Activated naive CD8-positive, alpha-beta T cell treated with anti-CD3 and anti-CD28 coated beads for 36 hours (primary cell): ENCODE measurements at regions not wholly inside any gene's neighbourhood (a gene's known extent, or its start where the extent isn't known, plus 50 kb on each side); places are given as distances from the start of the nearest gene placed in this dataset.

Experiments used
- DNase-seq: peaks from one replicate; pipeline ENCODE4 v3.0.0; 2021
- H3K27ac Mint-ChIP-seq: one replicate; pipeline ENCODE4 v1.8.0; 2022; ENCODE audit warnings: mild to moderate bottlenecking, moderate library complexity, mixed read lengths
- H3K27me3 Mint-ChIP-seq: one replicate; pipeline ENCODE4 v1.8.0; 2022; ENCODE audit warnings: mild to moderate bottlenecking, mixed read lengths
- H3K36me3 Mint-ChIP-seq: one replicate; pipeline ENCODE4 v1.8.0; 2021; ENCODE audit warnings: mild to moderate bottlenecking, mixed read lengths
- H3K4me1 Mint-ChIP-seq: one replicate; pipeline ENCODE4 v1.8.0; 2021; ENCODE audit warnings: mixed read lengths
- H3K4me3 Mint-ChIP-seq: one replicate; pipeline ENCODE4 v1.8.0; 2022; ENCODE audit warnings: mild to moderate bottlenecking, moderate library complexity, mixed read lengths
- H3K9me3 Mint-ChIP-seq: one replicate; pipeline ENCODE4 v1.8.0; 2022; ENCODE audit warnings: mixed read lengths

- Mint-ChIP-seq H3K27me3 (peaks cover 18% of the 10 kb centered on the region), H3K27ac (no peak overlapping the region), H3K9me3 (peaks cover 3% of the 10 kb centered on the region), H3K36me3 (no peaks in the 10 kb centered on the region), H3K4me3 (no peak overlapping the region), H3K4me1 (no peaks in the 10 kb centered on the region)
- no peak for DNase-seq
These were observed 60.5 kb downstream of the NR2F2 start for GRCh38 chr15:96390986-96391385.

DNA sequence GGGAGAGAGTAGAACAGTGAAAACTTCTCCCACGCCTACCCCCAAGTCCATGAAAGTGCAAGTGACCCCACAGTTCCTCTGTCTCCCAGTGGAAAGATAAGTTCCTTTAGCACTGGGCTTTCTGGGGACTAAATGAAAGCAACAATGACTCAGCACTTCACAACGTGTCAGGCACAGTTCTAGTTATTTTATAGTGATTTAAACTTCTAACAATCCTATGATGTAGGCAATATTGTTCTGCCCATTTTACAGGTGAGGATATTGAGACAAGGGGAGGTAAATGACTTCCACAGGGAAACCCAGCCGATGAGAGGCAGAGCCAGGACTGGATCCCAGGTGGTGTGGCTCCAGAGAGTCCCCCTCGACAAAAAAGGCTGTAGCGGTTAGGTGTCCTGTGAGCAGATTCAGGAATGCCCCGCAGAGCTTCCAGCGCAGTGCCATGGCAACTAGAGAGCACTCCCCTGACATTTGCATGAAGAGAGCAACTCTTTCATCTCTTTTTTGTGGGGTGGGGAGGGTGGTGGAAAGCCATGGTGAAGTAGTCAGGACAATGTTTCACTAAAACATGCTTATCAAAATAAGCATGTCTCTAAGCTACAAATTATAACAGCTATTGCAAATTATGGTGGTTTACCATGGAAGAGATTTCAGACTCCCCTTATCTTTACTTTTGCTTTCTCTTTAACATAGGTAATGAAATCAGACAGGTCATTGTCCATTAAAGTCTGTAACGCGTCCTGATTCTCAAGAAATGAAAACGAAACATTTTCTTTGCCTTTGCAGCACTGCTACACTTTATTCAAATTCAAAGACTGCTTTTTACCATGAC, 62.1 kb downstream of the NR2F2 start:
- Mint-ChIP-seq H3K4me1 (no peaks in the 10 kb centered on the region), H3K4me3 (no peak overlapping the region), H3K27ac (no peak overlapping the region), H3K9me3 (peaks cover 3% of the 10 kb centered on the region), H3K27me3 (peaks cover 22% of the 10 kb centered on the region), H3K36me3 (no peaks in the 10 kb centered on the region)
- DNase-seq, result no peak

GRCh38 chr15:96393209-96393513, 62.7 kb downstream of the NR2F2 start:
- Mint-ChIP-seq H3K9me3 (peaks cover 3% of the 10 kb centered on the region), H3K4me3 (no peak overlapping the region), H3K27ac (no peak overlapping the region), H3K4me1 (no peaks in the 10 kb centered on the region), H3K27me3 (peaks cover 22% of the 10 kb centered on the region), H3K36me3 (no peaks in the 10 kb centered on the region)
- no peak for DNase-seq

DNA sequence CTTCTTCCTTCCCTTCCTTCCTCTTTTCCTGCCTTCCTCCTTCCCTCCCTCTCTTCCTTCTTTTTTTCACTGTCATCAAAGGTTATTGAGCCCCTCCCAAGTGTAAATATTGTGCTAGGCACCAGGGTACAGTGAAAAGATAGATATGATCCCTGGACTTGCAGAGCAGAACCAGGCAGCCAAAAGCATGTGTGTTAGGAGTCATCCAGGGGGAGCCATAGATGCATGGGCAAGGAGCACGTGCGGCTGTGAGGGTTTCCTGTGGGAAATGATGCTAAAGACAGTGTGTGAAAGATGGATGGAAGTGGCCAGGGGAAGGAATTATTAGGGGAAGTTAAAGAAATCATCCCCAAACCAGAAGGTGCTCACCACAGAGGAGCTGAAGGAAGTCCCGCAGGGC, 65.2 kb downstream of the NR2F2 start:
- Mint-ChIP-seq H3K4me1 (no peaks in the 10 kb centered on the region), H3K27ac (no peak overlapping the region), H3K9me3 (peaks cover 3% of the 10 kb centered on the region), H3K36me3 (no peaks in the 10 kb centered on the region), H3K4me3 (no peak overlapping the region), H3K27me3 (peaks cover 24% of the 10 kb centered on the region)
- DNase-seq, result no peak

- Mint-ChIP-seq H3K36me3 (no peaks in the 10 kb centered on the region), H3K27ac (no peak overlapping the region), H3K4me1 (no peaks in the 10 kb centered on the region), H3K4me3 (no peak overlapping the region), H3K9me3 (no peaks in the 10 kb centered on the region), H3K27me3 (peaks cover 27% of the 10 kb centered on the region)
- DNase-seq, result no peak
These were observed 68.3 kb downstream of the NR2F2 start for GRCh38 chr15:96398776-96399175.

GRCh38 chr15:96402403-96402802, 71.9 kb downstream of the NR2F2 start:
- H3K4me1 Mint-ChIP-seq, result no peaks in the 10 kb centered on the region
- H3K9me3 Mint-ChIP-seq, result no peaks in the 10 kb centered on the region
- H3K4me3 Mint-ChIP-seq, result no peak overlapping the region
- H3K27ac Mint-ChIP-seq, result no peak overlapping the region
- peaks cover 37% of the 10 kb centered on the region for H3K27me3 Mint-ChIP-seq
- no peaks in the 10 kb centered on the region for H3K36me3 Mint-ChIP-seq
- DNase-seq, result no peak

DNA sequence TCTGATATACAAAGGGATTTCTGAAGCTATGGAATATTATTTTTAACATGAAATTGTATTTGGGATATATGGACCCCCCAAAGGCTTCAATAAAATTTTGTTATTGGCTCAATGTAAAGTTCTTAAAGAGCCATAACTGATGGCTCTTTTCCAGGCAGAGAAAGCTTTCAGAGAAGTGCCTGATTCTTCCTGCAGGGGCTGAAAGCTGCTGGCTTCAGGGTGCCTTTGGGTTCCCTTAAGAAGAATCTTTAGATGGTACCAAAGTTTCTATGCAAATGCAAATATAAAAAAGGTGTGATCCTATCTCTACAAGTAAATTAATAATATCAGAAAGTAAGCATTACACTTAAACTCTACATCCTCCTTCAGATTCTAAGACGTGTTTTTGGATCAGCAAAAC, 72.6 kb downstream of the NR2F2 start:
- no peak for DNase-seq
- H3K9me3 Mint-ChIP-seq, result no peaks in the 10 kb centered on the region
- peaks cover 43% of the 10 kb centered on the region for H3K27me3 Mint-ChIP-seq
- H3K4me1 Mint-ChIP-seq, result no peaks in the 10 kb centered on the region
- no peak overlapping the region for H3K4me3 Mint-ChIP-seq
- H3K27ac Mint-ChIP-seq, result no peak overlapping the region
- H3K36me3 Mint-ChIP-seq, result no peaks in the 10 kb centered on the region

- Mint-ChIP-seq H3K27me3 (peaks cover 50% of the 10 kb centered on the region), H3K4me3 (no peak overlapping the region), H3K27ac (no peak overlapping the region), H3K4me1 (peaks cover 2% of the 10 kb centered on the region), H3K36me3 (no peaks in the 10 kb centered on the region), H3K9me3 (no peaks in the 10 kb centered on the region)
- DNase-seq, result no peak
These were observed 73.4 kb downstream of the NR2F2 start for GRCh38 chr15:96403932-96404331.

GRCh38 chr15:96404560-96404959, 74.1 kb downstream of the NR2F2 start:
- Mint-ChIP-seq H3K27ac (no peak overlapping the region), H3K4me3 (no peak overlapping the region), H3K4me1 (peaks cover 3% of the 10 kb centered on the region), H3K9me3 (no peaks in the 10 kb centered on the region), H3K36me3 (no peaks in the 10 kb centered on the region), H3K27me3 (peaks cover 57% of the 10 kb centered on the region)
- DNase-seq, result no peak

DNA sequence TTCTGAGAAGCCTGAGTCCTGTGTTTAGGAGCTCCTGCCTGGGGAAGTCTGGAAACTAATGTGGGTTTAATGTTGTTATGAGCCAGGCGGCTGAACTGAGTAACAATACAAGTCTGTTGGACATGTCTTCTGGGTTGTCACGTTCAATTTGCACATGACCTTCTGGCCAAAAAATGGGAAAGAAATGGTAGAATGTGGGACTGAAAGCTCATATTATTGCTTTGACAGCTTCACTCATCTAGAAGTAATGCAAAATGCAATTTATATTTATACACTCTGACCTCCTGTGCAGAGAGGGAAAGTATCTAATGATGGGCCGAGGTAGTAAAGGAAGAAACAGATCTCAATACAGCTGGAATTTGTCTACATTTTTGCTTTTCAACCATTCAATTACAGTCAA, 75.8 kb downstream of the NR2F2 start:
- DNase-seq, result no peak
- Mint-ChIP-seq H3K27me3 (peaks cover 71% of the 10 kb centered on the region), H3K4me1 (peaks cover 3% of the 10 kb centered on the region), H3K4me3 (no peak overlapping the region), H3K9me3 (no peaks in the 10 kb centered on the region), H3K27ac (no peak overlapping the region), H3K36me3 (no peaks in the 10 kb centered on the region)

DNA sequence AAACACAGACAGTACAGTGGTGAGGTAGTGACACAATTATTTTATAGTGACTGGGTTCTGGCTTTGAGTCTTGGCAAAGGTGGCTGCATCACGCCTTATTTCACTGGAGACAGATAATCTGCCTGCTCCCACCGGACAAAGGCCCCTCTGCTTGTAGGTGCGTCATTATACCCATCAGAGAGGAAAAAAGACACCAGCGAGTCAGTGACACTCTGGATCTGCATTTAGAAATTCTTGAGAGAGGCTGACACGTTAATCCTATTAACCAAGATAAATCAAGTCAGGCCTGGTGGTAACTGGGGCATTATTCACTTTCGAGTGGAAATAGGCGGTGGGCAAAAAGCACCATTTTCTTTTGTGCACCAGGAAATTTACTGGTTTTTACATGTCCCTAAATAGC, 76.2 kb downstream of the NR2F2 start:
- no peaks in the 10 kb centered on the region for H3K9me3 Mint-ChIP-seq
- peaks cover 3% of the 10 kb centered on the region for H3K4me1 Mint-ChIP-seq
- H3K27me3 Mint-ChIP-seq, result peaks cover 73% of the 10 kb centered on the region
- H3K36me3 Mint-ChIP-seq, result no peaks in the 10 kb centered on the region
- no peak overlapping the region for H3K4me3 Mint-ChIP-seq
- no peak for DNase-seq
- no peak overlapping the region for H3K27ac Mint-ChIP-seq

- Mint-ChIP-seq H3K27me3 (peaks cover 75% of the 10 kb centered on the region), H3K4me3 (no peak overlapping the region), H3K36me3 (no peaks in the 10 kb centered on the region), H3K9me3 (no peaks in the 10 kb centered on the region), H3K27ac (no peak overlapping the region), H3K4me1 (peaks cover 3% of the 10 kb centered on the region)
- no peak for DNase-seq
These were observed 77.0 kb downstream of the NR2F2 start for GRCh38 chr15:96407482-96407881.

GRCh38 chr15:96408591-96409183, 78.2 kb downstream of the NR2F2 start:
- H3K27ac Mint-ChIP-seq, result no peak overlapping the region
- peaks cover 83% of the 10 kb centered on the region for H3K27me3 Mint-ChIP-seq
- no peaks in the 10 kb centered on the region for H3K36me3 Mint-ChIP-seq
- no peaks in the 10 kb centered on the region for H3K9me3 Mint-ChIP-seq
- no peak for DNase-seq
- H3K4me1 Mint-ChIP-seq, result peaks cover 3% of the 10 kb centered on the region
- H3K4me3 Mint-ChIP-seq, result no peak overlapping the region

DNA sequence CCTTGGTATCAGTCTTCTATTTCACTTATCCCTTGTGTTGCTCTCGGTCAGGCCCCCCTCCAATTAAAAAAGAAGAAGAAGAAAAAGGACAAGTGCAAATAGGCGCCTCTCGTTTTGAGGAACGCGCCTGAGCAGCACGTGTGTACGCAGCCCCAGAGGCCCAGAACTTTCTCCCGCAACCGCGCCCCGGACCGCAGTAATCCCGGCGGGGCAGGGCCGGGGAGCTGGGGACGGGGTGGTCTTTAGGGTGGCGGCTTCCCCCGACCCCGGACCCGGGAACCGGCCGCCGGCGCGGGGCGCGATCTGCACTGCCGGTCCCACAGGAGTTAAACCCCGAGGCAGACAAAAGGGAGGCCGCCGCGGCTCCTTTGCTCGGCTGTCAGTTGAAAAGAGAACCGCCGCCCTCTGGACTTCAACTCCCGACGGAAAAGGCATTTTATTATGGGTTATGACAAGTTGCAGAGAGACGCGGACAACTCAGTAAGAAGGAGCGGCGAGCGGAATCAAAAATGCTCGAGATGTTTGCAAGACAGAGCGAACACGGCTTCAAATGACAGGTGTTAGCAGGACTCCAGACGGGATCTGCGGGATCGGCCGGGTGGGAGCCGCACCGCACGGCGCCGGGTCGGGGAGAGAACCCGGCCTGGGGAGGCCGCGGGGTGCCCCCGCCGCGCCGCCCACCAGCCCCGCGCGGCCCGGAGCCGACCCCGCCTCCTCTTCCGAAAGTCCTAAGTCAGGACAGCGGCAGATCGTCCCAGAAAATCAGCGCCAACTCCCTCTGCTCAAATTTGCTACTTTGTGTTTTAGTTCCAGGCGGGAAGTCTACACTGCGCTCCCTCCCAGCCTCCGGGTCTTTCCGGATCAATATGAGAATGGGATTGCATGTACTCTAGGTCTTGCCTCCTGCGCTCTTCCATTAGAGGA, 79.0 kb downstream of the NR2F2 start:
- no peak for DNase-seq
- no peaks in the 10 kb centered on the region for H3K36me3 Mint-ChIP-seq
- no peaks in the 10 kb centered on the region for H3K9me3 Mint-ChIP-seq
- peaks cover 88% of the 10 kb centered on the region for H3K27me3 Mint-ChIP-seq
- peaks cover 3% of the 10 kb centered on the region for H3K4me1 Mint-ChIP-seq
- H3K27ac Mint-ChIP-seq, result no peak overlapping the region
- H3K4me3 Mint-ChIP-seq, result no peak overlapping the region
